ENCODE measurements at regions not wholly inside any gene's neighbourhood (a gene's known extent, or its start where the extent isn't known, plus 50 kb on each side); places are given as distances from the start of the nearest gene placed in this dataset.

- intact Hi-C loops (cut with micrococcal nuclease; ENCODE audit: unreplicated experiment) (no loop called here), in situ Hi-C loops (cut with HindIII; ENCODE audit: low pct_unique_long_range_greater_than_20kb, low sequenced_read_pairs) (no loop called here)
- no TSS peak for BruUV-seq (replicated peaks)
- DNase-seq (ENCODE audit: low read depth, low spot score) (no peak), ATAC-seq (no peak)
- Histone ChIP-seq H3K27me3 (ENCODE audit: control insufficient read depth, insufficient read depth, low read length) (peaks cover 20% of the 10 kb centered on the region; the same call in 1 of the 2 replicates), H3K27ac (ENCODE audit: low read length) (no peak overlapping the region), H3K9me3 (ENCODE audit: control insufficient read depth, insufficient read depth, low read depth, low read length) (no peaks in the 10 kb centered on the region), H3K4me3 (ENCODE audit: low read depth in 2 of 2, low read length in 2 of 2) (no peak overlapping the region), H3K4me1 (ENCODE audit: control insufficient read depth, insufficient read depth, low read length) (no peaks in the 10 kb centered on the region), H3K36me3 (ENCODE audit: control insufficient read depth, insufficient read depth, low read length) (no peaks in the 10 kb centered on the region)
- POLR2A ChIA-PET, result no interaction called here
- TF ChIP-seq TCF7L2 (IDR thresholded peaks at IDR 0.05; ENCODE audit: low read depth, low read length), result no peak
- TF ChIP-seq SIN3A (IDR thresholded peaks at IDR 0.05; ENCODE audit: borderline replicate concordance, insufficient read depth, low read depth, low read length), result no peak
- no peak for TF ChIP-seq REST (IDR thresholded peaks at IDR 0.05; ENCODE audit: insufficient read depth in 1 of 2, low read depth in 2 of 2, low read length in 1 of 2)
- no peak for TF ChIP-seq POLR2AphosphoS5 (IDR thresholded peaks at IDR 0.05; ENCODE audit: low read depth, low read length)
- no peak for TF ChIP-seq CTCF (IDR thresholded peaks at IDR 0.05)
- CTCF ChIA-PET, result no interaction called here
Measured at GRCh38 chr7:156446990-156447389, 193.6 kb upstream of the RNF32 start.

- no peak for ATAC-seq
- intact Hi-C loops (cut with micrococcal nuclease; ENCODE audit: unreplicated experiment) (no loop called here), in situ Hi-C loops (cut with HindIII; ENCODE audit: low pct_unique_long_range_greater_than_20kb, low sequenced_read_pairs) (no loop called here)
- no peak overlapping the region for H3K27ac ChIP-seq (ENCODE audit: low read length)
- H3K4me3 ChIP-seq (ENCODE audit: low read depth in 2 of 2, low read length in 2 of 2), result no peak overlapping the region
- H3K4me1 ChIP-seq (ENCODE audit: control insufficient read depth, insufficient read depth, low read length), result no peaks in the 10 kb centered on the region
- DNase-seq (ENCODE audit: low read depth, low spot score), result no peak
- ChIA-PET CTCF (no interaction called here), POLR2A (interaction anchor here (0.6 kb wide), 1 partner anchor 8 kb away, joined by 6 read pairs; no protein-coding TSS in a partner anchor)
- H3K27me3 ChIP-seq (ENCODE audit: control insufficient read depth, insufficient read depth, low read length), result peaks cover 12% of the 10 kb centered on the region; the same call in 1 of the 2 replicates
- BruUV-seq (replicated peaks), result no TSS peak
- H3K9me3 ChIP-seq (ENCODE audit: control insufficient read depth, insufficient read depth, low read depth, low read length), result no peaks in the 10 kb centered on the region
- no peaks in the 10 kb centered on the region for H3K36me3 ChIP-seq (ENCODE audit: control insufficient read depth, insufficient read depth, low read length)
- TF ChIP-seq CTCF (IDR thresholded peaks at IDR 0.05) (no peak), POLR2AphosphoS5 (IDR thresholded peaks at IDR 0.05; ENCODE audit: low read depth, low read length) (no peak)
Measured at GRCh38 chr7:156445997-156446761, 194.4 kb upstream of the RNF32 start.

All from Panc1 (cell line).